Activated naive CD4-positive, alpha-beta T cell treated with anti-CD3 and anti-CD28 coated beads, Interleukin-2, amount 10 ng/mL, durations not matched to agents 7 days and 5 days (primary cell): ENCODE measurements at regions not wholly inside any gene's neighbourhood (a gene's known extent, or its start where the extent isn't known, plus 50 kb on each side); places are given as distances from the start of the nearest gene placed in this dataset.

Source experiments
- CTCF ChIA-PET: fragments of 350-600 bp; sonication (Branson Sonifier 250); formaldehyde crosslinking; loops from one replicate; lab custom pipeline; 2021; ENCODE audit warnings: antibody characterized with exemption; lab: Charles Lee
- DNase-seq: peaks from one replicate; pipeline ENCODE4 v3.0.0-alpha.2; 2020
- H3K27ac Mint-ChIP-seq: one replicate; pipeline ENCODE4 v1.8.0; 2021; ENCODE audit warnings: mild to moderate bottlenecking, moderate library complexity, mixed read lengths
- H3K27me3 Mint-ChIP-seq: one replicate; pipeline ENCODE4 v1.8.0; 2021; ENCODE audit warnings: mild to moderate bottlenecking, mixed read lengths
- H3K36me3 Mint-ChIP-seq: one replicate; pipeline ENCODE4 v1.8.0; 2021; ENCODE audit warnings: mixed read lengths
- H3K4me1 Mint-ChIP-seq: one replicate; pipeline ENCODE4 v1.8.0; 2021; ENCODE audit warnings: mixed read lengths
- H3K4me3 Mint-ChIP-seq: one replicate; pipeline ENCODE4 v1.8.0; 2021; ENCODE audit warnings: mild to moderate bottlenecking, moderate library complexity, mixed read lengths
- H3K9me3 Mint-ChIP-seq: one replicate; pipeline ENCODE4 v1.8.0; 2021; ENCODE audit warnings: mixed read lengths

GRCh38 chr13:72286421-72286820 is 419.4 kb upstream of the DACH1 start:
- no peaks in the 10 kb centered on the region for H3K9me3 Mint-ChIP-seq
- no peaks in the 10 kb centered on the region for H3K36me3 Mint-ChIP-seq
- no peaks in the 10 kb centered on the region for H3K4me1 Mint-ChIP-seq
- no peak overlapping the region for H3K4me3 Mint-ChIP-seq
- no peaks in the 10 kb centered on the region for H3K27me3 Mint-ChIP-seq
- DNase-seq = no peak
- CTCF ChIA-PET = no interaction called here
- H3K27ac Mint-ChIP-seq = no peak overlapping the region

- H3K9me3 Mint-ChIP-seq = no peaks in the 10 kb centered on the region
- H3K4me3 Mint-ChIP-seq = no peak overlapping the region
- no peaks in the 10 kb centered on the region for H3K4me1 Mint-ChIP-seq
- H3K27me3 Mint-ChIP-seq = no peaks in the 10 kb centered on the region
- DNase-seq = no peak
- CTCF ChIA-PET = no interaction called here
- H3K36me3 Mint-ChIP-seq = no peaks in the 10 kb centered on the region
- H3K27ac Mint-ChIP-seq = no peak overlapping the region
Observed at GRCh38 chr13:72284791-72285190, 417.8 kb upstream of the DACH1 start.

- DNase-seq = no peak
- Mint-ChIP-seq H3K4me3 (no peak overlapping the region), H3K27me3 (no peaks in the 10 kb centered on the region), H3K9me3 (peaks cover 2% of the 10 kb centered on the region), H3K36me3 (no peaks in the 10 kb centered on the region), H3K27ac (no peak overlapping the region), H3K4me1 (no peaks in the 10 kb centered on the region)
- CTCF ChIA-PET = no interaction called here
Observed at GRCh38 chr13:72261732-72262131, 394.7 kb upstream of the DACH1 start.

GRCh38 chr13:72259528-72259927 is 392.5 kb upstream of the DACH1 start:
- no peak for DNase-seq
- CTCF ChIA-PET = no interaction called here
- no peaks in the 10 kb centered on the region for H3K36me3 Mint-ChIP-seq
- H3K9me3 Mint-ChIP-seq = peaks cover 2% of the 10 kb centered on the region
- H3K27me3 Mint-ChIP-seq = no peaks in the 10 kb centered on the region
- no peaks in the 10 kb centered on the region for H3K4me1 Mint-ChIP-seq
- H3K4me3 Mint-ChIP-seq = no peak overlapping the region
- H3K27ac Mint-ChIP-seq = no peak overlapping the region

GRCh38 chr13:72258340-72258981 is 391.5 kb upstream of the DACH1 start:
- no peaks in the 10 kb centered on the region for H3K27me3 Mint-ChIP-seq

GRCh38 chr13:72255908-72256307 is 388.9 kb upstream of the DACH1 start:
- CTCF ChIA-PET = no interaction called here
- Mint-ChIP-seq H3K4me3 (no peak overlapping the region), H3K27ac (no peak overlapping the region), H3K4me1 (no peaks in the 10 kb centered on the region), H3K36me3 (no peaks in the 10 kb centered on the region), H3K9me3 (no peaks in the 10 kb centered on the region), H3K27me3 (no peaks in the 10 kb centered on the region)
- no peak for DNase-seq

More at GRCh38 chr13:72258340-72258981, 391.5 kb upstream of the DACH1 start:
- peaks cover 2% of the 10 kb centered on the region for H3K9me3 Mint-ChIP-seq
- no peak for DNase-seq
- CTCF ChIA-PET = no interaction called here
- no peak overlapping the region for H3K27ac Mint-ChIP-seq
- H3K4me3 Mint-ChIP-seq = no peak overlapping the region
- H3K4me1 Mint-ChIP-seq = no peaks in the 10 kb centered on the region
- H3K36me3 Mint-ChIP-seq = no peaks in the 10 kb centered on the region

GRCh38 chr13:72253754-72254153 is 386.8 kb upstream of the DACH1 start:
- Mint-ChIP-seq H3K27me3 (no peaks in the 10 kb centered on the region), H3K4me1 (no peaks in the 10 kb centered on the region), H3K27ac (no peak overlapping the region), H3K4me3 (no peak overlapping the region), H3K9me3 (no peaks in the 10 kb centered on the region), H3K36me3 (no peaks in the 10 kb centered on the region)
- DNase-seq = no peak
- CTCF ChIA-PET = no interaction called here

- H3K4me1 Mint-ChIP-seq = no peaks in the 10 kb centered on the region
- no peak overlapping the region for H3K27ac Mint-ChIP-seq
- no peaks in the 10 kb centered on the region for H3K27me3 Mint-ChIP-seq
- H3K36me3 Mint-ChIP-seq = no peaks in the 10 kb centered on the region
- CTCF ChIA-PET = no interaction called here
- no peak for DNase-seq
- H3K9me3 Mint-ChIP-seq = no peaks in the 10 kb centered on the region
- H3K4me3 Mint-ChIP-seq = no peak overlapping the region
Observed at GRCh38 chr13:72246396-72246795, 379.4 kb upstream of the DACH1 start.

- no peak for DNase-seq
- H3K36me3 Mint-ChIP-seq = no peaks in the 10 kb centered on the region
- no peaks in the 10 kb centered on the region for H3K9me3 Mint-ChIP-seq
- H3K4me3 Mint-ChIP-seq = no peak overlapping the region
- no peaks in the 10 kb centered on the region for H3K4me1 Mint-ChIP-seq
- no peaks in the 10 kb centered on the region for H3K27me3 Mint-ChIP-seq
- CTCF ChIA-PET = no interaction called here
- H3K27ac Mint-ChIP-seq = no peak overlapping the region
Observed at GRCh38 chr13:72244788-72245187, 377.8 kb upstream of the DACH1 start.

GRCh38 chr13:72230131-72230530 is 363.1 kb upstream of the DACH1 start:
- DNase-seq = no peak
- no peak overlapping the region for H3K27ac Mint-ChIP-seq
- no peaks in the 10 kb centered on the region for H3K36me3 Mint-ChIP-seq
- no peak overlapping the region for H3K4me3 Mint-ChIP-seq
- no peaks in the 10 kb centered on the region for H3K27me3 Mint-ChIP-seq
- H3K4me1 Mint-ChIP-seq = no peaks in the 10 kb centered on the region
- peaks cover 2% of the 10 kb centered on the region for H3K9me3 Mint-ChIP-seq
- CTCF ChIA-PET = no interaction called here

GRCh38 chr13:72229067-72229466 is 362.1 kb upstream of the DACH1 start:
- H3K27ac Mint-ChIP-seq = no peak overlapping the region
- CTCF ChIA-PET = no interaction called here
- H3K4me1 Mint-ChIP-seq = no peaks in the 10 kb centered on the region
- H3K9me3 Mint-ChIP-seq = peaks cover 2% of the 10 kb centered on the region
- no peak overlapping the region for H3K4me3 Mint-ChIP-seq
- no peaks in the 10 kb centered on the region for H3K36me3 Mint-ChIP-seq
- no peak for DNase-seq
- H3K27me3 Mint-ChIP-seq = no peaks in the 10 kb centered on the region

GRCh38 chr13:72221276-72221962 is 354.4 kb upstream of the DACH1 start:
- CTCF ChIA-PET = no interaction called here
- Mint-ChIP-seq H3K27me3 (no peaks in the 10 kb centered on the region), H3K36me3 (no peaks in the 10 kb centered on the region), H3K4me1 (no peaks in the 10 kb centered on the region), H3K27ac (no peak overlapping the region), H3K9me3 (peaks cover 8% of the 10 kb centered on the region), H3K4me3 (no peak overlapping the region)
- no peak for DNase-seq

- Mint-ChIP-seq H3K36me3 (no peaks in the 10 kb centered on the region), H3K27me3 (no peaks in the 10 kb centered on the region), H3K4me1 (no peaks in the 10 kb centered on the region), H3K4me3 (no peak overlapping the region), H3K9me3 (peaks cover 6% of the 10 kb centered on the region), H3K27ac (no peak overlapping the region)
- CTCF ChIA-PET = no interaction called here
- no peak for DNase-seq
Observed at GRCh38 chr13:72218966-72219365, 352.0 kb upstream of the DACH1 start.

GRCh38 chr13:72217142-72217541 is 350.1 kb upstream of the DACH1 start:
- Mint-ChIP-seq H3K9me3 (peaks cover 6% of the 10 kb centered on the region), H3K27ac (no peak overlapping the region), H3K27me3 (no peaks in the 10 kb centered on the region), H3K4me1 (no peaks in the 10 kb centered on the region), H3K4me3 (no peak overlapping the region), H3K36me3 (no peaks in the 10 kb centered on the region)
- no peak for DNase-seq
- CTCF ChIA-PET = no interaction called here

GRCh38 chr13:72208112-72208645 is 341.2 kb upstream of the DACH1 start:
- no peak for DNase-seq
- H3K4me3 Mint-ChIP-seq = no peak overlapping the region
- H3K9me3 Mint-ChIP-seq = no peaks in the 10 kb centered on the region
- no peaks in the 10 kb centered on the region for H3K4me1 Mint-ChIP-seq
- no peak overlapping the region for H3K27ac Mint-ChIP-seq
- CTCF ChIA-PET = no interaction called here
- no peaks in the 10 kb centered on the region for H3K36me3 Mint-ChIP-seq
- H3K27me3 Mint-ChIP-seq = no peaks in the 10 kb centered on the region
